Bronchial epithelial cell (primary cell): ENCODE measurements at regions not wholly inside any gene's neighbourhood (a gene's known extent, or its start where the extent isn't known, plus 50 kb on each side); places are given as distances from the start of the nearest gene placed in this dataset.

Experiments
- DNase-seq: peaks from one replicate; pipeline ENCODE4 v3.0.0-alpha.2; 2010; ENCODE audit warnings: low read depth
- FAIRE-seq: peaks from 2 replicates; lab custom pipeline; 2011; peaks lifted over from hg19 to GRCh38; lab: Jason Lieb, UNC
- H3K27me3 ChIP-seq: 2 replicates; pipeline ENCODE4 v1.5.1; 2011; ENCODE audit warnings: low read length; ENCODE audit not compliant: control insufficient read depth, insufficient read depth
- H3K36me3 ChIP-seq: 2 replicates; pipeline ENCODE4 v1.5.1; 2011; ENCODE audit warnings: low read length; ENCODE audit not compliant: control insufficient read depth, insufficient read depth
- H3K4me3 ChIP-seq: 2 replicates; pipeline ENCODE4 v1.5.1; 2011; ENCODE audit warnings: mild to moderate bottlenecking, low read depth, low read length, control low read depth
- CTCF ChIP-seq: IDR thresholded peaks from 2 replicates; pipeline ENCODE4 v1.5.1; 2011; ENCODE audit warnings: mild to moderate bottlenecking, moderate library complexity, low read length, control low read depth, inconsistent platforms; ENCODE audit not compliant: insufficient read depth, severe bottlenecking

- Histone ChIP-seq H3K27me3 (no peaks in the 10 kb centered on the region), H3K4me3 (no peak overlapping the region), H3K36me3 (no peaks in the 10 kb centered on the region)
- peak; percentile 60 for DNase-seq
- FAIRE-seq: no peak
- no peak for TF ChIP-seq CTCF
These were observed 92.9 kb upstream of the SYNDIG1 start for GRCh38 chr20:24376311-24377099.

- H3K36me3 ChIP-seq: no peaks in the 10 kb centered on the region
- no peak overlapping the region for H3K4me3 ChIP-seq
- FAIRE-seq (no peak), DNase-seq (no peak)
- H3K27me3 ChIP-seq: no peaks in the 10 kb centered on the region
- TF ChIP-seq CTCF: no peak
These were observed 96.1 kb upstream of the SYNDIG1 start for GRCh38 chr20:24373372-24373771.

- FAIRE-seq (no peak), DNase-seq (no peak)
- no peak for TF ChIP-seq CTCF
- H3K4me3 ChIP-seq: no peak overlapping the region
- H3K27me3 ChIP-seq: no peaks in the 10 kb centered on the region
- H3K36me3 ChIP-seq: no peaks in the 10 kb centered on the region
These were observed 98.3 kb upstream of the SYNDIG1 start for GRCh38 chr20:24370911-24371695.

GRCh38 chr20:24370249-24370648, 99.2 kb upstream of the SYNDIG1 start:
- Histone ChIP-seq H3K27me3 (no peaks in the 10 kb centered on the region), H3K36me3 (no peaks in the 10 kb centered on the region), H3K4me3 (no peak overlapping the region)
- FAIRE-seq (no peak), DNase-seq (no peak)
- TF ChIP-seq CTCF: no peak

GRCh38 chr20:24368253-24368652, 101.2 kb upstream of the SYNDIG1 start:
- Histone ChIP-seq H3K4me3 (no peak overlapping the region), H3K36me3 (no peaks in the 10 kb centered on the region), H3K27me3 (no peaks in the 10 kb centered on the region)
- DNase-seq (no peak), FAIRE-seq (no peak)
- no peak for TF ChIP-seq CTCF
